ENCODE measurements at regions not wholly inside any gene's neighbourhood (a gene's known extent, or its start where the extent isn't known, plus 50 kb on each side); places are given as distances from the start of the nearest gene placed in this dataset.

DNA sequence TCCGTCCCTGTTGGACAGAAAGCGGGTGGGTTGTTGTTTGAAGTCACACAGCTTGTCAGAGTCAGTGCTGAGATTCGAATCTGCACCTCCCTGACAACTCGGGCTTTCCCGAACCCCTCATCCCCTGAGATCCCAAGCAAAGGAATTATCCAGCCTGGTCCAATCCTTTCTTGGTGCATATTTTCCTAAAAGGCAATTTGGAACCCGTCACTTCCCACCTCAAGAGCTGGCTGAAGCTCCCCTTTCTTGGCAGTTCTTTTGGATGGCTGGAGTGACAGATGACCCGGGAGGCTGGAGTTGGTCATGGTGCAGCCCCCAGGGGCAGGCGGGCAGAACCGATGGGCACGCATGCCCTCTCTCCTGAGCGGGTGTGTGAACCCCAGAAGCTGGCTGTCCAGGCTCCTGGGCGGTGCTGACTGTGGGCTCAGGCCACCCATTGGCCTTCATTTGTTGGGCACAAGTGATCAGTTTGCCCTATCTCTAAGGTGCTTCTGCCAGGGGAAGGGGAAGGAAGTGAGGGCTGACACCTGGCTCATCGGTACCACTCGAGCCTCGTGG, 97.8 kb downstream of the ASB1 start:
- no peak for DNase-seq (ENCODE audit: low spot score)
- no peak overlapping the region for H3K9ac ChIP-seq (ENCODE audit: low read depth in 1 of 2, low read length in 2 of 2)
- 93% methylated on average over 15 of the region's 15 CpGs for WGBS

DNA sequence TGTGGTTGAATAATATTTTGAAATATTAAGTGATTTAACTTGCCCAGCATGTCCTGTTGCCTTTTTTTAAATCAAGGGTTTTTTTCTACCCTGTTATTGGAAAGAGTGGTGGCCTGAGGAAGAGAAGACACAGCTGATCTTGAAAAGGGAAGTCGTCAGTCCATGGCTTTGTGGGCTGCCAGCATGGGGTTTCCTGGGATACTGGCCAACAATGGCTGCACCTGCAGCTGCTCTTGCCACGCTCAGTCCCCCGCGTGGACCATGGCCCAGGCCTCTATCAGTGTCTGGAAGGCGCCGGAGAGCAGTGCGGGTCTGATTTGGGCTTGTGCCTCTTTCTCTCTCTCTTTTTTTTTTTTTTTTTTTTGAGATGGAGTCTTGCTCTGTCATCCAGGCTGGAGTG, 99.3 kb downstream of the ASB1 start:
- Histone ChIP-seq H3K36me3 (ENCODE audit: control insufficient read depth in 4 of 4, insufficient read depth in 3 of 4, low read depth in 1 of 4, low read length in 3 of 4) (no peaks in the 10 kb centered on the region), H3K27me3 (ENCODE audit: control insufficient read depth in 4 of 4, insufficient read depth in 4 of 4, low read length in 3 of 4) (no peaks in the 10 kb centered on the region), H3K4me3 (ENCODE audit: low read depth in 1 of 3, low read length in 3 of 3) (no peak overlapping the region), H3K9me3 (ENCODE audit: control insufficient read depth in 4 of 4, low read length in 3 of 4) (no peaks in the 10 kb centered on the region), H3K27ac (ENCODE audit: low read depth in 1 of 2, low read length in 2 of 2) (no peak overlapping the region), H3K4me1 (ENCODE audit: control insufficient read depth in 4 of 4, insufficient read depth in 4 of 4, low read length in 3 of 4) (no peaks in the 10 kb centered on the region), H3K9ac (ENCODE audit: low read depth in 1 of 2, low read length in 2 of 2) (no peak overlapping the region)
- no peak for DNase-seq (ENCODE audit: low spot score)
- TF ChIP-seq HNF4A (conservative IDR thresholded peaks at IDR 0.05), result no peak
- no peak for TF ChIP-seq SP1 (IDR thresholded peaks at IDR 0.05)
- TF ChIP-seq EGR1 (IDR thresholded peaks at IDR 0.05; ENCODE audit: low read depth in 2 of 2), result no peak
- TF ChIP-seq, protein P1, sequence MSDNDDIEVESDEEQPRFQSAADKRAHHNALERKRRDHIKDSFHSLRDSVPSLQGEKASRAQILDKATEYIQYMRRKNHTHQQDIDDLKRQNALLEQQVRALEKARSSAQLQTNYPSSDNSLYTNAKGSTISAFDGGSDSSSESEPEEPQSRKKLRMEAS (IDR thresholded peaks at IDR 0.05), result no peak
- TF ChIP-seq, protein P2, sequence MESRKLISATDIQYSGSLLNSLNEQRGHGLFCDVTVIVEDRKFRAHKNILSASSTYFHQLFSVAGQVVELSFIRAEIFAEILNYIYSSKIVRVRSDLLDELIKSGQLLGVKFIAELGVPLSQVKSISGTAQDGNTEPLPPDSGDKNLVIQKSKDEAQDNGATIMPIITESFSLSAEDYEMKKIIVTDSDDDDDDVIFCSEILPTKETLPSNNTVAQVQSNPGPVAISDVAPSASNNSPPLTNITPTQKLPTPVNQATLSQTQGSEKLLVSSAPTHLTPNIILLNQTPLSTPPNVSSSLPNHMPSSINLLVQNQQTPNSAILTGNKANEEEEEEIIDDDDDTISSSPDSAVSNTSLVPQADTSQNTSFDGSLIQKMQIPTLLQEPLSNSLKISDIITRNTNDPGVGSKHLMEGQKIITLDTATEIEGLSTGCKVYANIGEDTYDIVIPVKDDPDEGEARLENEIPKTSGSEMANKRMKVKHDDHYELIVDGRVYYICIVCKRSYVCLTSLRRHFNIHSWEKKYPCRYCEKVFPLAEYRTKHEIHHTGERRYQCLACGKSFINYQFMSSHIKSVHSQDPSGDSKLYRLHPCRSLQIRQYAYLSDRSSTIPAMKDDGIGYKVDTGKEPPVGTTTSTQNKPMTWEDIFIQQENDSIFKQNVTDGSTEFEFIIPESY (IDR thresholded peaks at IDR 0.05), result no peak
- TF ChIP-seq, protein P3, sequence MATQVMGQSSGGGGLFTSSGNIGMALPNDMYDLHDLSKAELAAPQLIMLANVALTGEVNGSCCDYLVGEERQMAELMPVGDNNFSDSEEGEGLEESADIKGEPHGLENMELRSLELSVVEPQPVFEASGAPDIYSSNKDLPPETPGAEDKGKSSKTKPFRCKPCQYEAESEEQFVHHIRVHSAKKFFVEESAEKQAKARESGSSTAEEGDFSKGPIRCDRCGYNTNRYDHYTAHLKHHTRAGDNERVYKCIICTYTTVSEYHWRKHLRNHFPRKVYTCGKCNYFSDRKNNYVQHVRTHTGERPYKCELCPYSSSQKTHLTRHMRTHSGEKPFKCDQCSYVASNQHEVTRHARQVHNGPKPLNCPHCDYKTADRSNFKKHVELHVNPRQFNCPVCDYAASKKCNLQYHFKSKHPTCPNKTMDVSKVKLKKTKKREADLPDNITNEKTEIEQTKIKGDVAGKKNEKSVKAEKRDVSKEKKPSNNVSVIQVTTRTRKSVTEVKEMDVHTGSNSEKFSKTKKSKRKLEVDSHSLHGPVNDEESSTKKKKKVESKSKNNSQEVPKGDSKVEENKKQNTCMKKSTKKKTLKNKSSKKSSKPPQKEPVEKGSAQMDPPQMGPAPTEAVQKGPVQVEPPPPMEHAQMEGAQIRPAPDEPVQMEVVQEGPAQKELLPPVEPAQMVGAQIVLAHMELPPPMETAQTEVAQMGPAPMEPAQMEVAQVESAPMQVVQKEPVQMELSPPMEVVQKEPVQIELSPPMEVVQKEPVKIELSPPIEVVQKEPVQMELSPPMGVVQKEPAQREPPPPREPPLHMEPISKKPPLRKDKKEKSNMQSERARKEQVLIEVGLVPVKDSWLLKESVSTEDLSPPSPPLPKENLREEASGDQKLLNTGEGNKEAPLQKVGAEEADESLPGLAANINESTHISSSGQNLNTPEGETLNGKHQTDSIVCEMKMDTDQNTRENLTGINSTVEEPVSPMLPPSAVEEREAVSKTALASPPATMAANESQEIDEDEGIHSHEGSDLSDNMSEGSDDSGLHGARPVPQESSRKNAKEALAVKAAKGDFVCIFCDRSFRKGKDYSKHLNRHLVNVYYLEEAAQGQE (IDR thresholded peaks at IDR 0.05), result no peak
- TF ChIP-seq YY1 (IDR thresholded peaks at IDR 0.05), result no peak
- TF ChIP-seq FOXA2 (IDR thresholded peaks at IDR 0.05), result no peak
- 79% methylated on average over 7 of the region's 7 CpGs for WGBS

More for the DNA sequence above, 97.8 kb downstream of the ASB1 start:
- H3K36me3 ChIP-seq (ENCODE audit: control insufficient read depth in 4 of 4, insufficient read depth in 3 of 4, low read depth in 1 of 4, low read length in 3 of 4), result no peaks in the 10 kb centered on the region
- H3K27ac ChIP-seq (ENCODE audit: low read depth in 1 of 2, low read length in 2 of 2), result no peak overlapping the region
- H3K4me3 ChIP-seq (ENCODE audit: low read depth in 1 of 3, low read length in 3 of 3), result no peak overlapping the region
- H3K27me3 ChIP-seq (ENCODE audit: control insufficient read depth in 4 of 4, insufficient read depth in 4 of 4, low read length in 3 of 4), result no peaks in the 10 kb centered on the region
- no peaks in the 10 kb centered on the region for H3K9me3 ChIP-seq (ENCODE audit: control insufficient read depth in 4 of 4, low read length in 3 of 4)
- H3K4me1 ChIP-seq (ENCODE audit: control insufficient read depth in 4 of 4, insufficient read depth in 4 of 4, low read length in 3 of 4), result no peaks in the 10 kb centered on the region
- TF ChIP-seq NR2F2 (IDR thresholded peaks at IDR 0.05) (no peak), RAD21 (IDR thresholded peaks at IDR 0.05) (no peak), FOXA1 (IDR thresholded peaks at IDR 0.05) (no peak), GABPA (IDR thresholded peaks at IDR 0.05 in 1 of 2, conservative IDR thresholded peaks at IDR 0.05 in 1 of 2) (no peak), TAF1 (conservative IDR thresholded peaks at IDR 0.05) (no peak), SP1 (IDR thresholded peaks at IDR 0.05) (no peak)
- TF ChIP-seq, protein P2 (IDR thresholded peaks at IDR 0.05), result no peak
- TF ChIP-seq, protein P3 (IDR thresholded peaks at IDR 0.05), result no peak
